HFFc6 (cell line): ENCODE measurements at regions not wholly inside any gene's neighbourhood (a gene's known extent, or its start where the extent isn't known, plus 50 kb on each side); places are given as distances from the start of the nearest gene placed in this dataset.

Experiments
- DNase-seq: peaks from one replicate; pipeline ENCODE4 v3.0.0-alpha.2; 2018
- H3K27ac Mint-ChIP-seq: 2 replicates; pipeline ENCODE4 v1.8.0; 2020; ENCODE audit warnings: mild to moderate bottlenecking, mixed read lengths
- H3K27me3 Mint-ChIP-seq: 2 replicates; pipeline ENCODE4 v1.8.0; 2021; ENCODE audit warnings: mild to moderate bottlenecking, moderate library complexity, mixed read lengths; ENCODE audit not compliant: insufficient read depth
- H3K36me3 Mint-ChIP-seq: 2 replicates; pipeline ENCODE4 v1.8.0; 2021; ENCODE audit warnings: low read depth, mixed read lengths
- H3K4me1 Mint-ChIP-seq: 2 replicates; pipeline ENCODE4 v1.8.0; 2020; ENCODE audit warnings: low read depth, mixed read lengths
- H3K4me3 Mint-ChIP-seq: 2 replicates; pipeline ENCODE4 v1.8.0; 2020; ENCODE audit warnings: mild to moderate bottlenecking, moderate library complexity, mixed read lengths
- H3K9me3 Mint-ChIP-seq: 2 replicates; pipeline ENCODE4 v1.8.0; 2020; ENCODE audit warnings: mild to moderate bottlenecking, mixed read lengths
- CTCF ChIP-seq: fragments of 200-600 bp; sonication (generic); IDR thresholded peaks from 2 replicates; pipeline ENCODE4 v1.5.0; 2021; ENCODE audit warnings: antibody characterized with exemption, mild to moderate bottlenecking

- Mint-ChIP-seq H3K4me3 (no peak overlapping the region), H3K27ac (no peak overlapping the region)
Observed at GRCh38 chr12:105823810-105824209, 314.9 kb downstream of the NUAK1 start.

GRCh38 chr12:105825141-105825540 lies 313.6 kb downstream of the NUAK1 start:
- H3K4me3 Mint-ChIP-seq: no peak overlapping the region
- H3K27me3 Mint-ChIP-seq: no peaks in the 10 kb centered on the region
- no peak for TF ChIP-seq CTCF
- DNase-seq: no peak
- peaks cover 4% of the 10 kb centered on the region; the same call in 1 of the 2 replicates for H3K9me3 Mint-ChIP-seq
- H3K4me1 Mint-ChIP-seq: peaks cover 27% of the 10 kb centered on the region
- no peak overlapping the region for H3K27ac Mint-ChIP-seq
- H3K36me3 Mint-ChIP-seq: no peaks in the 10 kb centered on the region

More at GRCh38 chr12:105823810-105824209, 314.9 kb downstream of the NUAK1 start:
- Mint-ChIP-seq H3K27me3 (no peaks in the 10 kb centered on the region), H3K36me3 (no peaks in the 10 kb centered on the region), H3K9me3 (peaks cover 4% of the 10 kb centered on the region; the same call in 1 of the 2 replicates), H3K4me1 (peaks cover 29% of the 10 kb centered on the region)
- no peak for TF ChIP-seq CTCF
- DNase-seq: no peak

GRCh38 chr12:105831372-105831771 lies 307.4 kb downstream of the NUAK1 start:
- no peaks in the 10 kb centered on the region for H3K4me1 Mint-ChIP-seq
- TF ChIP-seq CTCF: no peak
- no peaks in the 10 kb centered on the region; the same call in 1 of the 2 replicates for H3K27me3 Mint-ChIP-seq
- no peak overlapping the region for H3K27ac Mint-ChIP-seq
- DNase-seq: no peak
- H3K4me3 Mint-ChIP-seq: no peak overlapping the region
- no peaks in the 10 kb centered on the region for H3K9me3 Mint-ChIP-seq
- no peaks in the 10 kb centered on the region for H3K36me3 Mint-ChIP-seq

- TF ChIP-seq CTCF: no peak
- Mint-ChIP-seq H3K4me3 (no peak overlapping the region), H3K36me3 (no peaks in the 10 kb centered on the region), H3K27me3 (no peaks in the 10 kb centered on the region; the same call in 1 of the 2 replicates), H3K27ac (no peak overlapping the region), H3K4me1 (no peaks in the 10 kb centered on the region), H3K9me3 (no peaks in the 10 kb centered on the region)
- no peak for DNase-seq
Observed at GRCh38 chr12:105832021-105832420, 306.7 kb downstream of the NUAK1 start.

GRCh38 chr12:105832806-105833205 lies 305.9 kb downstream of the NUAK1 start:
- H3K9me3 Mint-ChIP-seq: no peaks in the 10 kb centered on the region
- H3K4me3 Mint-ChIP-seq: no peak overlapping the region
- H3K27me3 Mint-ChIP-seq: no peaks in the 10 kb centered on the region; the same call in 1 of the 2 replicates
- DNase-seq: no peak
- H3K27ac Mint-ChIP-seq: no peak overlapping the region
- TF ChIP-seq CTCF: no peak
- no peaks in the 10 kb centered on the region for H3K4me1 Mint-ChIP-seq
- no peaks in the 10 kb centered on the region for H3K36me3 Mint-ChIP-seq

- H3K4me3 Mint-ChIP-seq: no peak overlapping the region
- no peaks in the 10 kb centered on the region; the same call in 1 of the 2 replicates for H3K27me3 Mint-ChIP-seq
- H3K4me1 Mint-ChIP-seq: no peaks in the 10 kb centered on the region
- TF ChIP-seq CTCF: no peak
- no peak for DNase-seq
- H3K27ac Mint-ChIP-seq: no peak overlapping the region
- no peaks in the 10 kb centered on the region for H3K36me3 Mint-ChIP-seq
- H3K9me3 Mint-ChIP-seq: no peaks in the 10 kb centered on the region
Observed at GRCh38 chr12:105834496-105834895, 304.3 kb downstream of the NUAK1 start.
